ENCODE measurements at regions not wholly inside any gene's neighbourhood (a gene's known extent, or its start where the extent isn't known, plus 50 kb on each side); places are given as distances from the start of the nearest gene placed in this dataset.

DNA sequence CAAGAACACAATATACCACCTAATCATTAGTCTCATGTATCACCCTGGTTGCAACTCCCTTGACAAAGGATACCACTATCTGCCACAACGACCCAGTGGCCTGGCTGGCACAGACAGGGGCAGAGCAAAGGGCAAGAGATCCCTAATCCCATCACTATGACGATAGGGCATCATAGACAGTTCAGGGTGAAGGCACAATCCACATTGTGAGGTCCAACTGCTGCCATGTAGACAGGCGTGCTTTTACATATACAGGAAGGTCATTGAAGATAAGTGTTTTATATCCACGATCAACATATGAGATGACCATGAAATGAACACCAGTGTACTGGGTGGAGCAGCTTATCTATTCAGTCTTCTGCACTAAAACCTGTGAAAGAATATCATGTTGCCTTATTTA, 94.6 kb downstream of the IGLL1 start:
- no peak for TF ChIP-seq POLR2AphosphoS5 (IDR thresholded peaks at IDR 0.05; ENCODE audit: low read depth, low read length)
- TF ChIP-seq SRF (IDR thresholded peaks at IDR 0.05; ENCODE audit: low read depth), result no peak
- no peak for TF ChIP-seq POLR2A (IDR thresholded peaks at IDR 0.05; ENCODE audit: borderline replicate concordance, extremely low read depth, insufficient read depth, insufficient read length)
- no peak for TF ChIP-seq EZH2 (IDR thresholded peaks at IDR 0.05)
- TF ChIP-seq, protein P1, sequence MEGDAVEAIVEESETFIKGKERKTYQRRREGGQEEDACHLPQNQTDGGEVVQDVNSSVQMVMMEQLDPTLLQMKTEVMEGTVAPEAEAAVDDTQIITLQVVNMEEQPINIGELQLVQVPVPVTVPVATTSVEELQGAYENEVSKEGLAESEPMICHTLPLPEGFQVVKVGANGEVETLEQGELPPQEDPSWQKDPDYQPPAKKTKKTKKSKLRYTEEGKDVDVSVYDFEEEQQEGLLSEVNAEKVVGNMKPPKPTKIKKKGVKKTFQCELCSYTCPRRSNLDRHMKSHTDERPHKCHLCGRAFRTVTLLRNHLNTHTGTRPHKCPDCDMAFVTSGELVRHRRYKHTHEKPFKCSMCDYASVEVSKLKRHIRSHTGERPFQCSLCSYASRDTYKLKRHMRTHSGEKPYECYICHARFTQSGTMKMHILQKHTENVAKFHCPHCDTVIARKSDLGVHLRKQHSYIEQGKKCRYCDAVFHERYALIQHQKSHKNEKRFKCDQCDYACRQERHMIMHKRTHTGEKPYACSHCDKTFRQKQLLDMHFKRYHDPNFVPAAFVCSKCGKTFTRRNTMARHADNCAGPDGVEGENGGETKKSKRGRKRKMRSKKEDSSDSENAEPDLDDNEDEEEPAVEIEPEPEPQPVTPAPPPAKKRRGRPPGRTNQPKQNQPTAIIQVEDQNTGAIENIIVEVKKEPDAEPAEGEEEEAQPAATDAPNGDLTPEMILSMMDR (IDR thresholded peaks at IDR 0.05 in 2 of 3, conservative IDR thresholded peaks at IDR 0.05 in 1 of 3; ENCODE audit: borderline replicate concordance in 1 of 3, insufficient read depth in 1 of 3, low read depth in 2 of 3, low read length in 2 of 3), result no peak
- TF ChIP-seq ZNF274 (IDR thresholded peaks at IDR 0.05; ENCODE audit: low read depth, low read length), result no peak
- TF ChIP-seq EZH2phosphoT487 (IDR thresholded peaks at IDR 0.05; ENCODE audit: borderline replicate concordance), result no peak
- TF ChIP-seq JUND (IDR thresholded peaks at IDR 0.05), result no peak
- TF ChIP-seq, protein P2, sequence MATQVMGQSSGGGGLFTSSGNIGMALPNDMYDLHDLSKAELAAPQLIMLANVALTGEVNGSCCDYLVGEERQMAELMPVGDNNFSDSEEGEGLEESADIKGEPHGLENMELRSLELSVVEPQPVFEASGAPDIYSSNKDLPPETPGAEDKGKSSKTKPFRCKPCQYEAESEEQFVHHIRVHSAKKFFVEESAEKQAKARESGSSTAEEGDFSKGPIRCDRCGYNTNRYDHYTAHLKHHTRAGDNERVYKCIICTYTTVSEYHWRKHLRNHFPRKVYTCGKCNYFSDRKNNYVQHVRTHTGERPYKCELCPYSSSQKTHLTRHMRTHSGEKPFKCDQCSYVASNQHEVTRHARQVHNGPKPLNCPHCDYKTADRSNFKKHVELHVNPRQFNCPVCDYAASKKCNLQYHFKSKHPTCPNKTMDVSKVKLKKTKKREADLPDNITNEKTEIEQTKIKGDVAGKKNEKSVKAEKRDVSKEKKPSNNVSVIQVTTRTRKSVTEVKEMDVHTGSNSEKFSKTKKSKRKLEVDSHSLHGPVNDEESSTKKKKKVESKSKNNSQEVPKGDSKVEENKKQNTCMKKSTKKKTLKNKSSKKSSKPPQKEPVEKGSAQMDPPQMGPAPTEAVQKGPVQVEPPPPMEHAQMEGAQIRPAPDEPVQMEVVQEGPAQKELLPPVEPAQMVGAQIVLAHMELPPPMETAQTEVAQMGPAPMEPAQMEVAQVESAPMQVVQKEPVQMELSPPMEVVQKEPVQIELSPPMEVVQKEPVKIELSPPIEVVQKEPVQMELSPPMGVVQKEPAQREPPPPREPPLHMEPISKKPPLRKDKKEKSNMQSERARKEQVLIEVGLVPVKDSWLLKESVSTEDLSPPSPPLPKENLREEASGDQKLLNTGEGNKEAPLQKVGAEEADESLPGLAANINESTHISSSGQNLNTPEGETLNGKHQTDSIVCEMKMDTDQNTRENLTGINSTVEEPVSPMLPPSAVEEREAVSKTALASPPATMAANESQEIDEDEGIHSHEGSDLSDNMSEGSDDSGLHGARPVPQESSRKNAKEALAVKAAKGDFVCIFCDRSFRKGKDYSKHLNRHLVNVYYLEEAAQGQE (IDR thresholded peaks at IDR 0.05; ENCODE audit: low read depth), result no peak
- no peak for TF ChIP-seq SIN3A (IDR thresholded peaks at IDR 0.05; ENCODE audit: low read depth)
